Left ventricle myocardium inferior (tissue), 1 donor: ENCODE measurements at regions not wholly inside any gene's neighbourhood (a gene's known extent, or its start where the extent isn't known, plus 50 kb on each side); places are given as distances from the start of the nearest gene placed in this dataset.
"Not testable (repeated sequence)": the region's sequence is repeated elsewhere in the genome, so short reads cannot be mapped to it uniquely, and the experiment has no call there.

ENCODE experiments used
- DNase-seq: peaks from one replicate; pipeline ENCODE4 v3.0.0-alpha.2; 2020
- H3K27ac ChIP-seq: fragments of 200-600 bp; replicated peaks from 2 replicates; pipeline ENCODE4 v1.8.0; 2021
- H3K27me3 ChIP-seq: fragments of 200-600 bp; 2 replicates; pipeline ENCODE4 v1.8.0; 2021; ENCODE audit warnings: low read depth
- H3K36me3 ChIP-seq: fragments of 200-600 bp; 2 replicates; pipeline ENCODE4 v1.8.0; 2021
- H3K4me1 ChIP-seq: fragments of 200-600 bp; 2 replicates; pipeline ENCODE4 v1.8.0; 2021
- H3K4me3 ChIP-seq: fragments of 200-600 bp; 2 replicates; pipeline ENCODE4 v1.8.0; 2021; ENCODE audit warnings: mild to moderate bottlenecking, moderate library complexity
- H3K9me3 ChIP-seq: fragments of 200-600 bp; replicated peaks from 2 replicates; pipeline ENCODE4 v1.8.0; 2021
- intact Hi-C: fragments of 100-400 bp; cut with micrococcal nuclease; formaldehyde crosslinking; loops from one replicate; pipeline ENCODE4 v1.11.0; 2022
- TF ChIP-seq, protein P1 (sequence below): fragments of 200-600 bp; IDR thresholded peaks from 2 replicates; pipeline ENCODE4 v1.8.0; 2021; ENCODE audit warnings: antibody characterized with exemption, mild to moderate bottlenecking, borderline replicate concordance
- donor health status: DM: no; HTN: yes; CAD: no; lungs with severe emphysema.

DNA sequence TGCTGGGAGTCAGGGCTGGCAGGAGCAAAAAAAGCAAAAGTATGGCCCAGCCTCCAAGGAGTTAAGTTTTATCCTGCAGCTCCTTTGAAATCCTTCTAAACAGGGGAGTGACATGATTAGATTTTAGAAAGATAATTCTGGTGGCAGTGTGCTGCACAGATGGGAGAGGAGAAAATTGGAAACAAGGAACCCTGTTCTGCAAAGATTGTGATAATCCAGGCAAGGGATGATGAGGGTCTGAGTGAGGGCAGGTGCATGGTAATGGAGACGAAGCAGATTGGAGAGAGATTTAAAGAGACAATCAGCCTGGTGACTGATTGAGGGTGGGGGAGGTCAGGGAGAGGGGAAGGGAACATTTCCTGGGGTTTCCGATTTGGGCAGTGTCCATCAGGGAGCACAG lies 444.7 kb upstream of the PODXL start:
- TF ChIP-seq, protein P1, sequence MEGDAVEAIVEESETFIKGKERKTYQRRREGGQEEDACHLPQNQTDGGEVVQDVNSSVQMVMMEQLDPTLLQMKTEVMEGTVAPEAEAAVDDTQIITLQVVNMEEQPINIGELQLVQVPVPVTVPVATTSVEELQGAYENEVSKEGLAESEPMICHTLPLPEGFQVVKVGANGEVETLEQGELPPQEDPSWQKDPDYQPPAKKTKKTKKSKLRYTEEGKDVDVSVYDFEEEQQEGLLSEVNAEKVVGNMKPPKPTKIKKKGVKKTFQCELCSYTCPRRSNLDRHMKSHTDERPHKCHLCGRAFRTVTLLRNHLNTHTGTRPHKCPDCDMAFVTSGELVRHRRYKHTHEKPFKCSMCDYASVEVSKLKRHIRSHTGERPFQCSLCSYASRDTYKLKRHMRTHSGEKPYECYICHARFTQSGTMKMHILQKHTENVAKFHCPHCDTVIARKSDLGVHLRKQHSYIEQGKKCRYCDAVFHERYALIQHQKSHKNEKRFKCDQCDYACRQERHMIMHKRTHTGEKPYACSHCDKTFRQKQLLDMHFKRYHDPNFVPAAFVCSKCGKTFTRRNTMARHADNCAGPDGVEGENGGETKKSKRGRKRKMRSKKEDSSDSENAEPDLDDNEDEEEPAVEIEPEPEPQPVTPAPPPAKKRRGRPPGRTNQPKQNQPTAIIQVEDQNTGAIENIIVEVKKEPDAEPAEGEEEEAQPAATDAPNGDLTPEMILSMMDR = no peak
- intact Hi-C loops = no loop called here
- DNase-seq = no peak

DNA sequence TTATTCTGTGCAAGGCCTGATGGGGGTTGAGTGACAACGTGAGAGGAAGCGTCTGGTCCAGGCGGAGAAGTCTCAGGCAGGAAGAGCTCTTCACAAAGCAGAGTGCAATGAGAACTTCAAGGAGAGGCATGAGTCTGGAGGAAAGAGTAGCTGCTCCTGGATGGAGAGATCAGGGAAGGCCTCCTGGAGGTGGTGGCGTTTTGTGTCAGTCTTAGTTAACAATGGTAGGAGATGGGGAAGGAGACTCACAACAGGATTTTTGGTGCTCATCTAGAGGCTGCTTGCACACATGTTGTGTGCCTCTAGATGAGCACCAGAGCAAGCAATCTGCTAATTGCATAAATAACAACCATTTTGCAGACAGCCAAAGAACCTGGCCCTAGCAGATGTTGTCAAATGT lies 442.8 kb upstream of the PODXL start:
- intact Hi-C loops = no loop called here
- Histone ChIP-seq H3K27ac (no peak overlapping the region), H3K4me3 (no peak overlapping the region), H3K36me3 (no peaks in the 10 kb centered on the region), H3K4me1 (peaks cover 1% of the 10 kb centered on the region), H3K27me3 (peaks cover 15% of the 10 kb centered on the region), H3K9me3 (no peaks in the 10 kb centered on the region)
- no peak for DNase-seq
- TF ChIP-seq, protein P1 = no peak

More for the DNA sequence above, 444.7 kb upstream of the PODXL start:
- no peaks in the 10 kb centered on the region for H3K36me3 ChIP-seq
- no peak overlapping the region for H3K27ac ChIP-seq
- H3K4me3 ChIP-seq = no peak overlapping the region
- peaks cover 9% of the 10 kb centered on the region for H3K4me1 ChIP-seq
- H3K27me3 ChIP-seq = peaks cover 15% of the 10 kb centered on the region
- no peaks in the 10 kb centered on the region for H3K9me3 ChIP-seq

DNA sequence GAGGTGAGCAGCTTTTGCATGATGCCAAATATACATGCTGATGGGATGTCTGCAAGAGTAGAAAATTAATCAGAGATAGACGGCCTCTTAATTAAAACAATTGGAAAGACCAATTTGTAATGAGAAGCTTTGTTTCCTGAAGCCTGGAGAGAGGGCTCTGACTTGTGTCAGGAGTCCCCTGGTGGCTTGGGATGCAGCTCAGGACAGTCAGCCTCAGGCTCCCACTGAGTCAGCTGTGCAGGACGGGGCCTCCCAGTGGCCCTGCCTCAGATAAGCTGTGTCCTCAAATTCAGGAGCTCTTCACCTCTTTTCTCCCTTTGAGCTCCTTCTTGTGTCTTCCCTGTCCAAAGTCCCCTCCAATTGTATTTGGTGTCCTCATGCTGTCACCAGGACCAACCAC lies 438.9 kb upstream of the PODXL start:
- Histone ChIP-seq H3K4me1 (no peaks in the 10 kb centered on the region), H3K27ac (no peak overlapping the region), H3K27me3 (peaks cover 9% of the 10 kb centered on the region), H3K36me3 (no peaks in the 10 kb centered on the region), H3K9me3 (no peaks in the 10 kb centered on the region), H3K4me3 (no peak overlapping the region)
- TF ChIP-seq, protein P1 = no peak
- no peak for DNase-seq
- intact Hi-C loops = no loop called here

DNA sequence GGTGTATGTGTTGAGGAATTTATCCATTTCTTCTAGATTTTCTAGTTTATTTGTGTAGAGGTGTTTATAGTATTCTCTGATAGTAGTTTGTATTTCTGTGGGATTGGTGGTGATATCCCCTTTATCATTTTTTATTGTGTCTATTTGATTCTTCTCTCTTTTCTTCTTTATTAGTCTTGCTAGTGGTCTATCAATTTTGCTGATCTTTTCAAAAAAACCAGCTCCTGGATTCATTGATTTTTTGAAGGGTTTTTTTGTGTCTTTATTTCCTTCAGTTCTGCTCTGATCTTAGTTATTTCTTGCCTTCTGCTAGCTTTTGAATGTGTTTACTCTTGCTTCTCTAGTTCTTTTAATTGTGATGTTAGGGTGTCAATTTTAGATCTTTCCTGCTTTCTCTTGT lies 424.6 kb upstream of the PODXL start:
- H3K27me3 ChIP-seq = peaks cover 12% of the 10 kb centered on the region
- H3K4me3 ChIP-seq, H3K9me3 ChIP-seq, intact Hi-C loops, H3K36me3 ChIP-seq, H3K27ac ChIP-seq, DNase-seq, H3K4me1 ChIP-seq: not testable (repeated sequence)

DNA sequence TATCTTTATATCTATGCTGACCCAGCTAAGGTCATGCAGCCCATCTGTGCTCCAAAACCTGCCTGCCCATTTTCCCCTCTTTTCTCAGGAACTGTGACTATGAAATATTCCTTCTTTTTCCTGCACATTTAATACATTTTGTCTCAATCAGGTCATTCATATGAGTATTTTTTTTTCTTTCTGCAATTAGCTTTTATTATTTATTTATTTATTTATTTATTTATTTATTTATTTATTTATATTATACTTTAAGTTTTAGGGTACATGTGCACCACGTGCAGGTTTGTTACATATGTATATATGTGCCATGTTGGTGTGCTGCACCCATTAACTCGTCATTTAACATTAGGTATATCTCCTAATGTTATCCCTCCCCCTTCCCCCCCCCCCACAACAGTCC lies 421.7 kb upstream of the PODXL start:
- H3K27ac ChIP-seq, H3K4me1 ChIP-seq, H3K4me3 ChIP-seq, DNase-seq, H3K36me3 ChIP-seq, intact Hi-C loops, H3K27me3 ChIP-seq, H3K9me3 ChIP-seq: not testable (repeated sequence)

DNA sequence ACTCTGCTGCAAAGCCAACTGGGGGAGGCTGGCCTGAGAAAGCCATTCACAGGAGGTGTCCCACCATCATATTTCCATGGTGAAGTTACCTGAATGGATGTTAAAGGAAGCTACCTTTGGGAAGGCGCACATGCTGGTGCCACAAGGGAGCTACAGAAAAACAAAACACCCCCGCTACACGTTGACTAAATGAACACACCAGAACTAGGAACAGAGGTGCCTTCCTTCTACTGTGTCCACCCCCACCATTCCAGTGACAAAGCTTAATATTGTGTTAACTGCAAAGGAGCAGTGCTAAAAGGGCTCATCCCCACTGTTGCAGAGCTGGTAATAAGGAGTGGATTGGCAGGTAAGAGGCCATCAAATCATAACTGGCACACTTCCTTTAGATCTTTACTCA lies 420.0 kb upstream of the PODXL start:
- intact Hi-C loops = no loop called here
- TF ChIP-seq, protein P1 = no peak
- no peak for DNase-seq
- H3K27me3 ChIP-seq = peaks cover 10% of the 10 kb centered on the region
- H3K4me3 ChIP-seq = no peak overlapping the region
- no peaks in the 10 kb centered on the region for H3K4me1 ChIP-seq
- H3K9me3 ChIP-seq = peaks cover 7% of the 10 kb centered on the region
- H3K27ac ChIP-seq = no peak overlapping the region
- H3K36me3 ChIP-seq = no peaks in the 10 kb centered on the region

DNA sequence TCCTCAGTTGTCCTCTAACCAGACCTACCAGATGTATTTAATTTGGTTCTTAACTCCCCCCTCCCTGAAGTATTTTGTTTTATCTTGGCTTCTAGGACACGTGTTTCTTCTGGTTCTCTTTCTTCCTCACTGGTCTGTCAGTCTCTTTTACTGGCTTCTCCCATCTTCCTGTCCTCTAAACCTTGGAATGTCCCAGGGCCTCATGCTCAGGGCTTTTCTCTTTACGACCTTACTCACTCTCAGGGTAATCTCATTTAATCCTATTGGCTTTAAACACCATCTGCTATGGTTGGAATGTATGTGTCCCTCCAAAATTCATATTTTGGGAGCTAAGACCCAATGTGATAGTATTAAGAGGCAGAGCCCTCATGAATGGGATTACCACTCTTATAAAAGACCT lies 418.2 kb upstream of the PODXL start:
- Histone ChIP-seq H3K9me3 (peaks cover 7% of the 10 kb centered on the region), H3K4me1 (no peaks in the 10 kb centered on the region), H3K36me3 (no peaks in the 10 kb centered on the region), H3K27ac (no peak overlapping the region), H3K4me3 (no peak overlapping the region), H3K27me3 (peaks cover 10% of the 10 kb centered on the region)
- TF ChIP-seq, protein P1 = no peak
- DNase-seq = no peak
- intact Hi-C loops = no loop called here
